Limb (tissue), 2 donors: ENCODE measurements at regions not wholly inside any gene's neighbourhood (a gene's known extent, or its start where the extent isn't known, plus 50 kb on each side); places are given as distances from the start of the nearest gene placed in this dataset.

ENCODE experiments used
- DNase-seq, 2 donors: peaks; one replicate each; pipeline ENCODE4 v3.0.0-alpha.2; 2016; ENCODE audit errors: extremely low spot score in 2 of 2

DNA sequence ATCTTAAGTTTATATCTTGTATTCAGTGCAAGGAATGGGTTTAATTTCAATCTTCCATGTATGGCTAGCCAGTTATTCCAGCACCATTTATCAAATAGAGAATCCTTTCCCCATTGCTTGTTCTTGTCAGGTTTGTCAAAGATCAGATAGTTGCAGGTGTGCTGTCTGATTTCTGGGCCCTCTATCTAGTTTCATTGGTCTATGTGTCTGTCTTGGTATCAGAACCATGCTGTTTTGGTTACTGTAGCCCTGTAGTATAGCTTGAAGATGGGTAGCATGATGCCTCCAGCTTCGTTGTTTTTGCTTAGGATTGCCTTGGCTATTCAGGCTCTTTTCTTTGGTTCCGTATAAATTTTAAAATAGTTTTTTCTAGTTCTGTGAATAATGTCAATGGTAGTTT is 200.0 kb downstream of the MANEA start:
- no peak for DNase-seq

DNA sequence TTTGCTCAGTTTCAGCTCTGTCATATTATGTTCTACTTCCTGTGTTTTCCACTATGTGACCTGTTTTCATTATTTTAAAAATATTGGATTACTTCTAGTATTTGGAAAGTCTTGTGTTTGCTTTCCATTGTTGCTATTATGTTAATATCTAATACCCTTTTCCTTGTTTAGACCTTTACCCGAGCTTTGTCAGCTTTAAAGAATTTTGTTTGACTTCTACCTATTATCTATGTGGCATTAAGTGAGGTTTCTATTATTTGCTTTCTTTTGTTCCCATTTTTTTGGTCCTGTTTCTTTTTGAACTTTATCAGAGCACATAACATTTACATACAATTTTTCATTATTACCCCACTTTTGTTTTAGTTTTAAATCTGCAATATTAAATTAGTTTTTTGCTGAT is 202.7 kb downstream of the MANEA start:
- no peak for DNase-seq

- DNase-seq, result no peak
Observed at GRCh38 chr6:95784019-95784418, 206.7 kb downstream of the MANEA start.

- DNase-seq, result no peak
Observed at GRCh38 chr6:95784869-95785268, 207.5 kb downstream of the MANEA start.

DNA sequence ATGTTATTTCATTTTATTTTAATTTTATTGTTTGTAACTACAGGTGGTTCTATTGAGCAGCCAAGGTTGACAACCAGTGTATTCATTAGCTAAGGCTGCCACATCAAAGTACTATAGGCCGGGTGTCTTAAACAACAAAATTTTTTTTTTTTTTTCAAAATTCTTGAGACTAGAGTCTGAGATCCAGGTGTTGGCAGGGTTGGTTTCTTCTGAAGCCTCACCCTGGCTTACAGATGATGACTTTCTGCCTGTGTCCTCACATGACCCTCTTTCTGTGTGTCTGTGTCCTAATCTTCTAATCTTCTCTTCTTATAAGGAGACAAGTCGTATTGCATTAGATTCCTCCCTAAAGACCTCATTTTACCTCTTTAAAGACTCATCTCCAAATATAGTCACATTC is 208.4 kb downstream of the MANEA start:
- DNase-seq, result no peak

DNA sequence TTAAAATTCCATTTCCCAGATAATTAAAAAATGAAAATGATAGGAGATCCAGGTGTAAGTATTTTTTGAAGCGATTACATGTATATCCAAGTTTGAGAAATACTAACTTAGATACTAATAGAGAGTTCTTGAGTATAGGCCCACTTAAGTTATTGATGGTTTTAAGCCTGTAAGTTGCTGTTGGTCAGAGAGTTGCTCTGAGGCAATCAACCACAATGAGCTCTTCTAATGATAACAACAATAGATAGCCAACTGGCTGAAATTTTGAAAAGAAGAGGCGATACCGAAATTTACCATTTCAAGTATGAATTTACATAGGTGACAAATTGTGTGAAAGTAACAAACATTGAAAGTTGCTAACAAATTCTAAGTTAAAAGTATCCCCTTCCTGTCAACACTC is 209.5 kb downstream of the MANEA start:
- DNase-seq, result no peak

DNA sequence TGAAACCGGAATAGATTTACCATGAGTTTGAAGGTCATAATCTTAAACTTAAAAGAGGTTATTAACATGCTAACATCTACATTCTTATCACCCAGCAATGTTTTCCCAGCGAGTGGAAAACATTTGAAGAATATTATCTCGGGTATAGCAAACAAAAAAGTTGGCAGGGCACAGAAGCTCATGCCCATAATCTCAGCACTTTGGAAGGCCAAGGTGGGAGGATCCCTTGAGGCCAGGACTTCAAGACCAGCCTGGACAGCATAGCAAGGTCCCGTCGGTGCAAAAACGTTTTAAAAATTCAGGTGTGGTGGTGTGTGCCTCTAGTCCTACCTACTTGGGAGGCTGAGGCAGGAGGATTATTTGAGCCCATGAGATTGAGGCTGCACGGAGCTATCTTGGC is 213.5 kb downstream of the MANEA start:
- no peak for DNase-seq

DNA sequence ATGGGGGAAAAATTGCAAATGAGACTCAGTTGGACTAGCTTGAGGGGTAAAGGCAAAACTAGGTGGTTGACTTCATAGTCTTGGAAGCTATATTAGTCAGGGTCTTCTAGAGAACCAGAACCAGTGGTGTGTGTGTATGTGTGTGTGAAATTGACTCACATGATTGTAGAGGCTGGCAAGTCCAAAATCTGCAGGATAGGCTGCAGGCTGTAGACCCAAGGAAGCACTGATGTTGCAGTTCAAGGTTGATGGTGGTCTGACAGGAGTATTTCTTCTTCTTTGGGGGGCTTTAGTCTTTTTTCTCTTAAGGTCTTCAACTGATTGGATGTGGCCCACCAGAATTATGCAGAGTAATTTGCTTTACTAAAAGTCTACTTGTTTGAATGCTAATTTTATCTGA is 217.4 kb downstream of the MANEA start:
- DNase-seq, result no peak

GRCh38 chr6:95795927-95796326 is 218.6 kb downstream of the MANEA start:
- DNase-seq, result no peak

- DNase-seq, result no peak
Observed at GRCh38 chr6:95797054-95797453, 218.7 kb upstream of the FUT9 start.

- DNase-seq, result no peak
Observed at GRCh38 chr6:95802978-95803377, 212.8 kb upstream of the FUT9 start.

- DNase-seq, result no peak
Observed at GRCh38 chr6:95803889-95804288, 211.9 kb upstream of the FUT9 start.

DNA sequence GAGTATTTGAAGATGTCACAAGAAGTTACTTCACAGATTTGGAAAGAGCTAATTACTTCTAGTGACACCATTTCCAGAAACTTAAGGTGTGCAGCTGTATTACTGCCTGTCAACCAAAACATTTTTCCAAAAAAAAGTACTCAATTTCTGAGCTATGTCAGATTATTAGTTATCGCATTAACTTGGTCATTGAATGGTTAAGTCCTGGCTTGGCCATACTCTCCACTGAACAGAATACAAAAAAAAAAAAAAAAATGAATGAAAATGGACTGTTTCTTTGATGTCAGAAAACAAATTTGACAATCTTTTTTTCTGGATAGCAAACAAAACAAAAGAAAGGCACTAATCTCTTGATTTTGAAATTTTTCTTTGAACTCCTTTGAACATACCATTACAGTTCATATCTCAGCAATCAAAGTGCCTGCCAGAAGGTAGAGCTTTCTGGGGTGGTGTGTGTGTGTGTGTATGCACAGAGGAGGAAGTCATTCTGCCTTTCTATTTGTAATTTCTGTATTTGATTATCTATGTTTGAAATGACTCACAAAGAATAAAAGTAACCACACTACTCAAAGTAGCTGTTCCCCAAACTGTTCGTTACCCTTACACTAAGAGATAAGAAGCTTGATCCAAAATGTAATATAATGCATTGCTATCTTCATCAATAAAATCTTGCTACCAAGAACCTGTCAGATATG is 210.8 kb upstream of the FUT9 start:
- no peak for DNase-seq

DNA sequence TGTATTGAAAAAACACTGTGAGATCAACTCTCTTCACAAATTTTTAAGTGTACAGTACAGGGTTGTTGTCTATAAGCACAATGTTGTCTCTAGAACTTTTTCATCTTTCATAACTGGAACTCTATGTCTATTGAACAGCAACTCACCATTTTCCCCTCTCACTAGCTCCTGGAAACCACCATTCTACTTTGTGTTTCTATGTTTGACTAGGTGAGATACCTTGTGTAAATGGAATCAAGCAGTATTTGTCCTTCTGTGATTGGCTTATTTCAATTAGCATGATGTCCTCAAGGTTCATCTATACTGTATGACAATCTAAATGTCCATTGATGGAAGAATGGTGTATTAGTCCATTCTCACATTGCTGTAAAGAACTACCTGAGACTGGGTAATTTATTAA is 210.1 kb upstream of the FUT9 start:
- DNase-seq, result no peak

- no peak for DNase-seq
Observed at GRCh38 chr6:95815389-95816056, 200.3 kb upstream of the FUT9 start.

GRCh38 chr6:95819461-95819860 is 196.3 kb upstream of the FUT9 start:
- DNase-seq, result no peak

DNA sequence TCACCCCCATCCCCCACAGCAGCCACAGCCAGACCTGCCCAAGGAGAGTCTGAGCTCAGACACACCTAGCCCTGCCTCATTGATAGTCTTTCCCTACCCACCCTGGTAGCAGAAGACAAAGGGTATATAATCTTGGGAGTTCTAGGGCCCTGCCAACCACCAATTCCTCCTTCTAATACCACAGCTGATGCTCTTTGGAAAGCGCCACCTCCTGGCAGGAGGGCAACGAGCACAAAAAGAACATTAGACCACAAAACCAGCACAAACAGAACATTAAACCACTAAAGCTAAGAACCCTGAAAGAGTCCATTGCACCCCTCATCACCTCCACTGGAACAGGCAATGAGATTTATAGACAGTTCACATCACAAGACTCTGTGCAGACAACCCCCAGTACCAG is 195.8 kb upstream of the FUT9 start:
- no peak for DNase-seq

- no peak for DNase-seq
Observed at GRCh38 chr6:95830859-95831557, 184.8 kb upstream of the FUT9 start.

DNA sequence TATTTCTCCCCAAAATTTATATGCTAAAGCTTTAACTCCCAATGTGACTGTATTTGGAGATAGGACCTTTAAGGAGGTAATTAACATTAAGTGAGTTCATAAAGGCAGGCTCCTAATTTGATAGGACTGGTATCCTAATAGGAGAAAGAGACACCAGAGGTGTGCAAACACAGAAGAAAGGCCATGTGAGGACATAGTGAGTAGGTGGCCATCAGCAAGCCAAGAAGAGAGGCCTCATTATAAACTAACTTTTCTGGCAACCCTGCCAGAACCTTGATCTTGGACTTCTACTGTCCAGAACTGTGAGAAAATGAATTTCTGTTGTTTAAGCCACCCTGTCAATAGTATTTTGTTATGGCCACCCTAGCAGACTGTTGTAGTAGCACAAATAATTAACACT is 177.9 kb upstream of the FUT9 start:
- DNase-seq, result no peak

GRCh38 chr6:95841560-95841959 is 174.2 kb upstream of the FUT9 start:
- DNase-seq, result no peak

GRCh38 chr6:95846652-95847051 is 169.1 kb upstream of the FUT9 start:
- DNase-seq, result no peak

- DNase-seq, result no peak
Observed at GRCh38 chr6:95847061-95847460, 168.7 kb upstream of the FUT9 start.

DNA sequence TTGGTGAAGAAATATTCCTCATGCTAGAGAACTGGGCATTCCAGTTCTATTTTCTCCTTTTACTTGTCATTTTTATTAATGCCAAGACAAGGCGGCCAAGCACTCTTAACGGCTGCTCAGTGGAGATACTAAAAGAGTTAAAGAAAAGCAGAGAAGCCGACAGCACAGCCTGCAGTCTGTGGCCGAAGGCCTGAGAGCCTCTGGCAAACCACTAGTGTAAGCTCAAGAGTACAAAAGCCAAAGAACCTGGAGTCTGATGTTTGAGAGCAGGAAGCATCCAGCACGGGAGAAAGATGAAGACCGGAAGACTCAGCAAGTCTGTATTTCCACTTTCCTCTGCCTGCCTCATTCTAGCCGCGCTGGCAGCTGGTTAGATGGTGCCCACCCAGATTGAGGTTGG is 167.1 kb upstream of the FUT9 start:
- no peak for DNase-seq
